ENCODE measurements at regions not wholly inside any gene's neighbourhood (a gene's known extent, or its start where the extent isn't known, plus 50 kb on each side); places are given as distances from the start of the nearest gene placed in this dataset.

GRCh38 chr2:78928502-78928901 lies 97.0 kb upstream of the REG3G start:
- H3K27ac Mint-ChIP-seq: no peak overlapping the region

GRCh38 chr2:78940998-78941397 lies 84.5 kb upstream of the REG3G start:
- H3K9me3 Mint-ChIP-seq (ENCODE audit: low read depth): no peaks in the 10 kb centered on the region
- no peaks in the 10 kb centered on the region for H3K36me3 Mint-ChIP-seq (ENCODE audit: insufficient read depth)
- no peak overlapping the region for H3K4me3 Mint-ChIP-seq (ENCODE audit: low read depth)
- H3K27me3 Mint-ChIP-seq: no peaks in the 10 kb centered on the region
- DNase-seq (ENCODE audit: low spot score, unreplicated experiment): no peak
- no peak overlapping the region for H3K27ac Mint-ChIP-seq
- TF ChIP-seq CTCF (IDR thresholded peaks at IDR 0.05; ENCODE audit: unreplicated experiment): no peak
- no peaks in the 10 kb centered on the region for H3K4me1 Mint-ChIP-seq (ENCODE audit: low read depth)

More at GRCh38 chr2:78928502-78928901, 97.0 kb upstream of the REG3G start:
- Mint-ChIP-seq H3K4me3 (ENCODE audit: low read depth) (no peak overlapping the region), H3K27me3 (no peaks in the 10 kb centered on the region), H3K36me3 (ENCODE audit: insufficient read depth) (no peaks in the 10 kb centered on the region), H3K4me1 (ENCODE audit: low read depth) (no peaks in the 10 kb centered on the region), H3K9me3 (ENCODE audit: low read depth) (no peaks in the 10 kb centered on the region)
- no peak for TF ChIP-seq CTCF (IDR thresholded peaks at IDR 0.05; ENCODE audit: unreplicated experiment)
- DNase-seq (ENCODE audit: low spot score, unreplicated experiment): no peak

- no peak for DNase-seq (ENCODE audit: low spot score, unreplicated experiment)
- Mint-ChIP-seq H3K36me3 (ENCODE audit: insufficient read depth) (no peaks in the 10 kb centered on the region), H3K27me3 (no peaks in the 10 kb centered on the region), H3K27ac (no peak overlapping the region), H3K9me3 (ENCODE audit: low read depth) (no peaks in the 10 kb centered on the region), H3K4me1 (ENCODE audit: low read depth) (no peaks in the 10 kb centered on the region), H3K4me3 (ENCODE audit: low read depth) (no peak overlapping the region)
- no peak for TF ChIP-seq CTCF (IDR thresholded peaks at IDR 0.05; ENCODE audit: unreplicated experiment)
Observed at GRCh38 chr2:78941751-78942150, 83.8 kb upstream of the REG3G start.

GRCh38 chr2:78963881-78964280 lies 61.6 kb upstream of the REG3G start:
- Mint-ChIP-seq H3K9me3 (ENCODE audit: low read depth) (no peaks in the 10 kb centered on the region), H3K4me1 (ENCODE audit: low read depth) (no peaks in the 10 kb centered on the region), H3K4me3 (ENCODE audit: low read depth) (no peak overlapping the region), H3K27me3 (no peaks in the 10 kb centered on the region), H3K36me3 (ENCODE audit: insufficient read depth) (no peaks in the 10 kb centered on the region), H3K27ac (no peak overlapping the region)
- no peak for DNase-seq (ENCODE audit: low spot score, unreplicated experiment)
- TF ChIP-seq CTCF (IDR thresholded peaks at IDR 0.05; ENCODE audit: unreplicated experiment): no peak

- H3K36me3 Mint-ChIP-seq (ENCODE audit: insufficient read depth): no peaks in the 10 kb centered on the region
- TF ChIP-seq CTCF (IDR thresholded peaks at IDR 0.05; ENCODE audit: unreplicated experiment): no peak
- no peak for DNase-seq (ENCODE audit: low spot score, unreplicated experiment)
- H3K27me3 Mint-ChIP-seq: no peaks in the 10 kb centered on the region
- no peaks in the 10 kb centered on the region for H3K4me1 Mint-ChIP-seq (ENCODE audit: low read depth)
- H3K4me3 Mint-ChIP-seq (ENCODE audit: low read depth): no peak overlapping the region
- H3K9me3 Mint-ChIP-seq (ENCODE audit: low read depth): no peaks in the 10 kb centered on the region
- H3K27ac Mint-ChIP-seq: no peak overlapping the region
Observed at GRCh38 chr2:78967294-78967693, 58.2 kb upstream of the REG3G start.
